OCI-LY1 (cell line): ENCODE measurements at regions not wholly inside any gene's neighbourhood (a gene's known extent, or its start where the extent isn't known, plus 50 kb on each side); places are given as distances from the start of the nearest gene placed in this dataset.

ENCODE experiments used
- H2AFZ ChIP-seq: fragments of 200-600 bp; sonication (generic), shearing (Covaris generic); 2 replicates; pipeline ENCODE4 v1.6.0; 2014; ENCODE audit warnings: antibody characterized with exemption, mild to moderate bottlenecking, low read length
- H3F3A ChIP-seq: fragments of 200-600 bp; sonication (generic), shearing (Covaris generic); 2 replicates; pipeline ENCODE4 v1.6.0; 2014; ENCODE audit warnings: mild to moderate bottlenecking, antibody characterized with exemption, low read length, moderate library complexity; ENCODE audit not compliant: insufficient read depth
- H3K27ac ChIP-seq: fragments of 200-600 bp; sonication (generic); 2 replicates; pipeline ENCODE4 v1.5.1; 2014; ENCODE audit warnings: low read length, mixed run types, mild to moderate bottlenecking, low read depth; ENCODE audit not compliant: poor library complexity, severe bottlenecking
- H3K27me3 ChIP-seq: fragments of 200-600 bp; sonication (generic); 2 replicates; pipeline ENCODE4 v1.6.0; 2014; ENCODE audit warnings: antibody characterized with exemption, mild to moderate bottlenecking, low read length, moderate library complexity; ENCODE audit not compliant: insufficient read depth
- H3K36me3 ChIP-seq: fragments of 200-600 bp; sonication (generic); 2 replicates; pipeline ENCODE4 v1.6.1; 2014; ENCODE audit warnings: mild to moderate bottlenecking, antibody characterized with exemption, low read length, moderate library complexity, mixed read lengths; ENCODE audit not compliant: insufficient read depth
- H3K4me1 ChIP-seq: fragments of 200-600 bp; sonication (generic); 2 replicates; pipeline ENCODE4 v1.5.1; 2014; ENCODE audit warnings: mild to moderate bottlenecking, low read length, moderate library complexity; ENCODE audit not compliant: insufficient read depth, severe bottlenecking
- H3K4me2 ChIP-seq: fragments of 200-600 bp; sonication (generic), shearing (Covaris generic); 2 replicates; pipeline ENCODE4 v1.6.1; 2014; ENCODE audit warnings: low read length
- H3K4me3 ChIP-seq: fragments of 200-600 bp; sonication (generic); 2 replicates; pipeline ENCODE4 v1.5.1; 2014; ENCODE audit warnings: low read length, low read depth, mild to moderate bottlenecking, mixed read lengths; ENCODE audit not compliant: poor library complexity, severe bottlenecking
- H3K79me2 ChIP-seq: fragments of 200-600 bp; shearing (Covaris generic); 2 replicates; pipeline ENCODE4 v1.6.1; 2016; ENCODE audit warnings: mixed run types, low read length, mixed read lengths; ENCODE audit not compliant: insufficient read depth
- H3K9ac ChIP-seq: fragments of 200-600 bp; sonication (generic), shearing (Covaris generic); 2 replicates; pipeline ENCODE4 v1.6.1; 2014; ENCODE audit warnings: mild to moderate bottlenecking, low read length, mixed read lengths
- H3K9me2 ChIP-seq: fragments of 200-600 bp; sonication (generic), shearing (Covaris generic); 2 replicates; pipeline ENCODE4 v1.6.1; 2014; ENCODE audit warnings: low read depth, mild to moderate bottlenecking, low read length, mixed read lengths
- H3K9me3 ChIP-seq: fragments of 200-600 bp; shearing (Covaris generic); 2 replicates; pipeline ENCODE4 v1.6.1; 2014; ENCODE audit warnings: low read length, mixed read lengths
- H4K20me1 ChIP-seq: fragments of 200-600 bp; sonication (generic), shearing (Covaris generic); 2 replicates; pipeline ENCODE4 v1.6.0; 2016; ENCODE audit warnings: mild to moderate bottlenecking, low read length; ENCODE audit not compliant: insufficient read depth
- CTCF ChIP-seq: fragments of 200-600 bp; sonication (generic), shearing (Covaris generic); IDR thresholded peaks from 2 replicates; pipeline ENCODE4 v1.5.1; 2017; ENCODE audit warnings: mild to moderate bottlenecking, antibody characterized with exemption, low read length, moderate library complexity, mixed read lengths
- EZH2 ChIP-seq: fragments of 200-600 bp; sonication (generic), shearing (Covaris generic); IDR thresholded peaks from 2 replicates; pipeline ENCODE4 v1.8.0; 2017; ENCODE audit warnings: borderline replicate concordance, mixed run types, mild to moderate bottlenecking, antibody characterized with exemption, low read length, moderate library complexity, mixed read lengths

DNA sequence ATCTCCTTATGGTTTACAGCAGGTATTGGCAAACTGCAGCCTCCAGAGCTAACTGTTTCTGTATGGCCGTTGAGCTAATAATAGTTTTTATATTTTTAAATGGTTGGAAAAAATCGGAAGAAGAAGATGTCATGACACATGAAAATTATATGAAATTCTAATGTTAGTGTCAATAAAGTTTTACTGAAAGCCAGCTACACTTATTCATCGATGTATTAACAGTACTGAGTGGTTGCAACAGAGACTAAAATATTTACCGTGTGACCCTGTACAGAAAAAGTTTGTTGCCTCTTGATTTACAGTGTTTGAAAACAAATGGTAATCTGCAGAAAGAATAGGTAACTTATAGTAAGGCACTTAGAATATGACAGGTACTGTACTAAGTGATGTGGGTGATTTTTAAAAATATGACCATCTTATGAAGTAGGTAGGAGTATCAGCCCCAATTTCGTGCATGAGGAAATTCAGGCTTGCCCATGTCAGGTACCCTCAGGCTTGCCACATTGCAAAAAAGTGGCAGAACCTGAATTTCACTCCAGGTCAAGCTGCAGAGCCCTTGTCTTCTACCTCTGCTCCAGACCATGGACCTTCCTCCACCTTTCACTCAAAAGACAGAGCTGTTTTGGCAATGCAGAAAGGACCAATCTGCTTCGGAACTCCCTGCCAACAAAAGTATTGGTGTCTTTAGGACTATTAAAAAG, 311.9 kb upstream of the RUNX1 start:
- H4K20me1 ChIP-seq = no peaks in the 10 kb centered on the region
- H3K36me3 ChIP-seq = no peaks in the 10 kb centered on the region
- no peak for TF ChIP-seq EZH2
- no peak for TF ChIP-seq CTCF
- H3K4me2 ChIP-seq = no peak overlapping the region
- no peak overlapping the region for H3K9ac ChIP-seq
- no peaks in the 10 kb centered on the region for H3K9me2 ChIP-seq
- no peak overlapping the region for H3K27ac ChIP-seq
- H2AFZ ChIP-seq = no peak overlapping the region
- no peaks in the 10 kb centered on the region for H3K4me1 ChIP-seq
- H3K4me3 ChIP-seq = no peak overlapping the region
- H3K27me3 ChIP-seq = no peaks in the 10 kb centered on the region; the same call in 1 of the 2 replicates
- H3K9me3 ChIP-seq = no peaks in the 10 kb centered on the region
- no peaks in the 10 kb centered on the region for H3F3A ChIP-seq
- H3K79me2 ChIP-seq = no peaks in the 10 kb centered on the region

DNA sequence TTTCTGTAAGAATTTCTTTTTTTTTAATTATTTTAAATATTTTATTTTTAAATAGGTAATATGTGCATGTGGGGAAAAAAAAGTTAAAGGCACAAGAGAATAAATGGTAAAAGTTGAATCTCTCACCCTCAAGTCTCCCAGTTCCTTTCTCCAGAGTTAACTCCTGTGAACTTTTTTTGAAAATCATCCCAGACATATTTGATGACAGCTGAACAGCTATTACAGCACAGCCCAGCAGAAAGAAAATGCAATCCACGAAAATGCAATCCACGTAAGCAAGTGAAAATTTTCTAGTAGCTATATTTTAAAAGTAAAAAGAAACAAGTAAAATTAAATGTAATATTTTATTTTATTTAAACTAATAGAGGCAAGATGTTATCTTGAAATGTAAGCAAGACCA, 310.0 kb upstream of the RUNX1 start:
- no peaks in the 10 kb centered on the region for H4K20me1 ChIP-seq
- H3K9me3 ChIP-seq = no peaks in the 10 kb centered on the region
- TF ChIP-seq CTCF (no peak), EZH2 (no peak)
- no peaks in the 10 kb centered on the region for H3K4me1 ChIP-seq
- H3K27me3 ChIP-seq = no peaks in the 10 kb centered on the region; the same call in 1 of the 2 replicates
- no peak overlapping the region for H3K4me3 ChIP-seq
- no peak overlapping the region for H3K27ac ChIP-seq
- no peak overlapping the region for H3K9ac ChIP-seq
- H2AFZ ChIP-seq = no peak overlapping the region
- H3K9me2 ChIP-seq = no peaks in the 10 kb centered on the region
- H3F3A ChIP-seq = no peaks in the 10 kb centered on the region
- H3K79me2 ChIP-seq = no peaks in the 10 kb centered on the region
- no peak overlapping the region for H3K4me2 ChIP-seq
- H3K36me3 ChIP-seq = no peaks in the 10 kb centered on the region

GRCh38 chr21:35358008-35358407, 308.9 kb upstream of the RUNX1 start:
- Histone ChIP-seq H3K4me3 (no peak overlapping the region), H3K79me2 (no peaks in the 10 kb centered on the region), H3K4me2 (no peak overlapping the region), H2AFZ (no peak overlapping the region), H3K9me3 (no peaks in the 10 kb centered on the region), H3K36me3 (no peaks in the 10 kb centered on the region), H3K4me1 (no peaks in the 10 kb centered on the region), H3K27me3 (no peaks in the 10 kb centered on the region; the same call in 1 of the 2 replicates), H3K9ac (no peak overlapping the region), H3K27ac (no peak overlapping the region), H3K9me2 (no peaks in the 10 kb centered on the region), H3F3A (no peaks in the 10 kb centered on the region), H4K20me1 (no peaks in the 10 kb centered on the region)
- no peak for TF ChIP-seq CTCF
- no peak for TF ChIP-seq EZH2
